Breast epithelium (tissue), 3 donors: ENCODE measurements at regions not wholly inside any gene's neighbourhood (a gene's known extent, or its start where the extent isn't known, plus 50 kb on each side); places are given as distances from the start of the nearest gene placed in this dataset.

Experiments
- POLR2A ChIP-seq: fragments of 450-650 bp; IDR thresholded peaks from one replicate; pipeline ENCODE4 v1.6.1; 2016; ENCODE audit warnings: antibody characterized with exemption, mild to moderate bottlenecking, moderate library complexity
- POLR2AphosphoS5 ChIP-seq, 3 donors: sonication (generic); formaldehyde crosslinking; IDR thresholded peaks; one replicate each; pipeline ENCODE4 v1.6.1; 2017; ENCODE audit warnings: antibody characterized with exemption in 3 of 3
- TF ChIP-seq, protein P1 (sequence below), 3 donors: fragments of 450-650 bp; IDR thresholded peaks; one replicate each; pipeline ENCODE4 v1.5.1; 2016 to 2017; ENCODE audit warnings: antibody characterized with exemption in 3 of 3, mild to moderate bottlenecking in 3 of 3, moderate library complexity in 3 of 3

DNA sequence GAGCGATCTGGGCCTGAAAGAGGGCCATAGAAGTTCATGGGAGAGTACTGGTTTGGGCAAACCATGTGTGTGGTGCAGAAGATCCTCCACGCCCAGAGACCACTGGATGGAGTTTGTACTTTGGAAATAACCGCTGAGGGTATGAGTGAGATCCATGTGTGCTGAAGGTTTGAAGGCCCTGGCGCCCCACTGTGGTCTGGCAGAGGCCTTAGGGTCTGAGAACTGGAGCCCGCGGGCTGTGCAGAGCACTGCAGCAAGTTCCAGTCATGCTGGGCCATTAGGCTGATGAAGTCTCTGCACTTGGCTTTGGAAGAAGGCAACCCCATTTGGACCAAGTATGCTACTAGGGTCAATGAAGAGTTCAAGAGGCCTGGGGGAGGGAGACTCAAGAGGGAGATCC, 186.4 kb downstream of the BUD13 start:
- TF ChIP-seq, protein P1, sequence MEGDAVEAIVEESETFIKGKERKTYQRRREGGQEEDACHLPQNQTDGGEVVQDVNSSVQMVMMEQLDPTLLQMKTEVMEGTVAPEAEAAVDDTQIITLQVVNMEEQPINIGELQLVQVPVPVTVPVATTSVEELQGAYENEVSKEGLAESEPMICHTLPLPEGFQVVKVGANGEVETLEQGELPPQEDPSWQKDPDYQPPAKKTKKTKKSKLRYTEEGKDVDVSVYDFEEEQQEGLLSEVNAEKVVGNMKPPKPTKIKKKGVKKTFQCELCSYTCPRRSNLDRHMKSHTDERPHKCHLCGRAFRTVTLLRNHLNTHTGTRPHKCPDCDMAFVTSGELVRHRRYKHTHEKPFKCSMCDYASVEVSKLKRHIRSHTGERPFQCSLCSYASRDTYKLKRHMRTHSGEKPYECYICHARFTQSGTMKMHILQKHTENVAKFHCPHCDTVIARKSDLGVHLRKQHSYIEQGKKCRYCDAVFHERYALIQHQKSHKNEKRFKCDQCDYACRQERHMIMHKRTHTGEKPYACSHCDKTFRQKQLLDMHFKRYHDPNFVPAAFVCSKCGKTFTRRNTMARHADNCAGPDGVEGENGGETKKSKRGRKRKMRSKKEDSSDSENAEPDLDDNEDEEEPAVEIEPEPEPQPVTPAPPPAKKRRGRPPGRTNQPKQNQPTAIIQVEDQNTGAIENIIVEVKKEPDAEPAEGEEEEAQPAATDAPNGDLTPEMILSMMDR (IDR thresholded peaks at IDR 0.05) = no peak
- no peak for TF ChIP-seq POLR2AphosphoS5 (IDR thresholded peaks at IDR 0.05)
- no peak for TF ChIP-seq POLR2A
